Parathyroid adenoma (tissue), 2 donors: ENCODE measurements at regions not wholly inside any gene's neighbourhood (a gene's known extent, or its start where the extent isn't known, plus 50 kb on each side); places are given as distances from the start of the nearest gene placed in this dataset.
A peak's percentile ranks its signal among the peaks of the same experiment; 100 is the strongest.

Experiments used
- H2AFZ ChIP-seq: fragments of 300-600 bp; sonication (generic); one replicate; pipeline ENCODE4 v1.7.0; 2017; ENCODE audit warnings: antibody characterized with exemption, mild to moderate bottlenecking
- H3K27ac ChIP-seq: fragments of 300-600 bp; sonication (generic); one replicate; pipeline ENCODE4 v1.7.0; 2017
- H3K27me3 ChIP-seq: fragments of 300-600 bp; sonication (generic); one replicate; pipeline ENCODE4 v1.7.0; 2017; ENCODE audit warnings: low read length; ENCODE audit not compliant: control insufficient read depth, insufficient read depth
- H3K36me3 ChIP-seq: fragments of 300-600 bp; sonication (generic); one replicate; pipeline ENCODE4 v1.7.0; 2017; ENCODE audit warnings: low read length; ENCODE audit not compliant: control insufficient read depth, insufficient read depth
- H3K4me1 ChIP-seq: fragments of 300-600 bp; sonication (generic); one replicate; pipeline ENCODE4 v1.7.0; 2017; ENCODE audit warnings: control low read depth
- H3K4me2 ChIP-seq: fragments of 300-600 bp; sonication (generic); one replicate; pipeline ENCODE4 v1.7.0; 2017; ENCODE audit warnings: low read length
- H3K4me3 ChIP-seq: fragments of 300-600 bp; sonication (generic); one replicate; pipeline ENCODE4 v1.7.0; 2017; ENCODE audit warnings: low read depth, low read length
- H3K79me2 ChIP-seq: fragments of 300-600 bp; sonication (generic); one replicate; pipeline ENCODE4 v1.7.0; 2017; ENCODE audit warnings: control low read depth
- H3K9ac ChIP-seq: fragments of 300-600 bp; sonication (generic); one replicate; pipeline ENCODE4 v1.7.0; 2017; ENCODE audit warnings: mild to moderate bottlenecking
- H3K9me3 ChIP-seq: fragments of 300-600 bp; sonication (generic); one replicate; pipeline ENCODE4 v1.7.0; 2017; ENCODE audit warnings: low read length; ENCODE audit not compliant: control insufficient read depth
- CTCF ChIP-seq: fragments of 300-600 bp; sonication (generic); IDR thresholded peaks from one replicate; pipeline ENCODE4 v1.7.0; 2017; ENCODE audit warnings: antibody characterized with exemption, mild to moderate bottlenecking
- donor health status: primary hyperparathyroidism.

DNA sequence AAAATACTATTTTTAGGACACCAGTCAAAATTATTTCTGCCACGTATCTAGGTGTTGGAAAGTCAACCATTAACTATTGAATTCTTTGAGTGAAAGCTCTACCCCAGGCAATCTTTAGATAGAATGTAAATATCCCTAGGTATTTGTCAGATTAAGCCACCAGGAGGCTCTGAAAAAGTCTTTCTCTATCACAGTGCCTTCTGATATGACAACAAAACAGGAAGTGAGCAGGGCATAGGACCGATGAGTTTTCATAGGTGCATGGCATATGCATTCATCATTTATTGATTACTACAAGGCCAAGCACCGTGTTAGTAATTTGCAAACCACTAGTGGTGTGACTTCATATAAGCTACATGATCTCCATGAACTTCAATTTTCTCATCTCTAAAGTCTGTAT, 333.6 kb upstream of the F9 start:
- no peak for TF ChIP-seq CTCF
- H2AFZ ChIP-seq: no peak overlapping the region

GRCh38 chrX:139194571-139195280, 335.8 kb upstream of the F9 start:
- H2AFZ ChIP-seq: peak overlapping the region; percentile 61
- no peaks in the 10 kb centered on the region for H3K36me3 ChIP-seq
- no peaks in the 10 kb centered on the region for H3K27me3 ChIP-seq
- peak overlapping the region; percentile 67 for H3K4me2 ChIP-seq
- peak overlapping the region; percentile 59 for H3K4me3 ChIP-seq
- peak overlapping the region; percentile 49 for H3K27ac ChIP-seq
- H3K9ac ChIP-seq: no peak overlapping the region
- no peaks in the 10 kb centered on the region for H3K79me2 ChIP-seq
- no peaks in the 10 kb centered on the region for H3K9me3 ChIP-seq
- no peaks in the 10 kb centered on the region for H3K4me1 ChIP-seq
- TF ChIP-seq CTCF: no peak

More for the DNA sequence above, 333.6 kb upstream of the F9 start:
- H3K9me3 ChIP-seq: no peaks in the 10 kb centered on the region
- H3K79me2 ChIP-seq: no peaks in the 10 kb centered on the region
- no peaks in the 10 kb centered on the region for H3K36me3 ChIP-seq
- H3K4me3 ChIP-seq: no peak overlapping the region
- no peaks in the 10 kb centered on the region for H3K27me3 ChIP-seq
- no peak overlapping the region for H3K9ac ChIP-seq
- no peaks in the 10 kb centered on the region for H3K4me1 ChIP-seq
- no peak overlapping the region for H3K27ac ChIP-seq
- no peak overlapping the region for H3K4me2 ChIP-seq

GRCh38 chrX:139192386-139192961, 338.1 kb upstream of the F9 start:
- no peak overlapping the region for H2AFZ ChIP-seq
- no peak for TF ChIP-seq CTCF
- H3K4me2 ChIP-seq: no peak overlapping the region
- no peak overlapping the region for H3K4me3 ChIP-seq
- H3K27me3 ChIP-seq: no peaks in the 10 kb centered on the region
- no peaks in the 10 kb centered on the region for H3K36me3 ChIP-seq
- no peaks in the 10 kb centered on the region for H3K9me3 ChIP-seq
- H3K79me2 ChIP-seq: no peaks in the 10 kb centered on the region
- no peaks in the 10 kb centered on the region for H3K4me1 ChIP-seq
- no peak overlapping the region for H3K27ac ChIP-seq
- H3K9ac ChIP-seq: no peak overlapping the region

DNA sequence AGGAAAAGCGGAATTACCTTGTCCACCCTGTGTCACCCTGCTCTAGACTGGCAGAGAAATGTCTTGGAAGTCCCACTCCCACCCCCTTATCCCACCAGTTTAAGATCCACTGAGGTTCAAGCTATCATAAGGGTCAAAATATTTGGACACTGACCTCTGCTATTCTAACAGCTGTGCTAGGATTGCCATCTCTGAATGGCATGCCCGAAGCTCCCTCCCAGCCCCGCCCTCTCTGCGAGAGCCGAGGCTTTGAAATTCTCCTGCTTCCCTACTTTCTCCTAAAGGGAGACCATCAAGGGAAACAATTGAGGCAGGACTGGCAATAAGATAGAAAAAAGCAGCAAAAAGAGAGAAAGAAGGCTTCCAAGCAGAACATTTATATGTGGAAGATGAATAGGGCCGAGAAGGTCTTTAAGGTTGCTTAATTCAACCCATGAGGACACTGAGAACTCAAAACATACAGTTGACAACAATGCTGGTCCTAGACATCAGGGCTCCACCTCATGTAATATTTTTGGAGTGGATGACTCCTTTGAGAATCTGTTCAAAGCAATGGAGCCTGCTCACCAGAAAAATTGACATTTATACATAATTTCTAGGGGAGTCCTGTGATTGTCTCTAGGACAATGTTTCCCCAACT, 338.7 kb upstream of the F9 start:
- Histone ChIP-seq H3K4me2 (no peak overlapping the region), H3K27me3 (no peaks in the 10 kb centered on the region), H3K79me2 (no peaks in the 10 kb centered on the region), H3K9ac (no peak overlapping the region), H3K4me1 (no peaks in the 10 kb centered on the region), H3K36me3 (no peaks in the 10 kb centered on the region), H2AFZ (no peak overlapping the region), H3K9me3 (no peaks in the 10 kb centered on the region), H3K27ac (no peak overlapping the region), H3K4me3 (no peak overlapping the region)
- no peak for TF ChIP-seq CTCF
